HG02943 (cell line): ENCODE measurements at regions not wholly inside any gene's neighbourhood (a gene's known extent, or its start where the extent isn't known, plus 50 kb on each side); places are given as distances from the start of the nearest gene placed in this dataset.

Source experiments
- ATAC-seq: cut with Tn5 transposase; IDR thresholded peaks from one replicate; pipeline ENCODE4 v1.9.1; 2021; ENCODE audit warnings: mild to moderate bottlenecking, low read depth, moderate library complexity; ENCODE audit not compliant: unreplicated experiment

GRCh38 chr14:42378880-42379279 lies 772.2 kb downstream of the LRFN5 start:
- no peak for ATAC-seq

GRCh38 chr14:42378274-42378673 lies 771.6 kb downstream of the LRFN5 start:
- no peak for ATAC-seq

DNA sequence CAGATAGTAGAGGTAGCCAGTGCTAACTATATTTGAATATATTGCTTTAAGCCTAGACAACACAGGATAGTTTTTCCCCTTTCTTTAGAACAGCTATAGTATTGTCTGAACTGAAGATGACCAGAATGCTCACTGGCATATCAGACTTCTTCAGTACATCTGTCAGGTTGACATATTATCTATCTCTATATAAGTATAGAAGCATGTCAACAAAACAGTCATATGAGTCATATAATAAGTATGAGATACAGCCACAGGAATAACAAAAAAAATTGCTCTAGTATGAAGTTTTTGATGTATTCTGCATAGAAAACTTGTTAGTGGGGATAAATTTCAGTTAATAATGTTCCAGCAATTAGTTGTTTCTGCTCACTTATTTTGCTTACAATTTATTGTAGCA lies 767.7 kb downstream of the LRFN5 start:
- ATAC-seq: no peak

DNA sequence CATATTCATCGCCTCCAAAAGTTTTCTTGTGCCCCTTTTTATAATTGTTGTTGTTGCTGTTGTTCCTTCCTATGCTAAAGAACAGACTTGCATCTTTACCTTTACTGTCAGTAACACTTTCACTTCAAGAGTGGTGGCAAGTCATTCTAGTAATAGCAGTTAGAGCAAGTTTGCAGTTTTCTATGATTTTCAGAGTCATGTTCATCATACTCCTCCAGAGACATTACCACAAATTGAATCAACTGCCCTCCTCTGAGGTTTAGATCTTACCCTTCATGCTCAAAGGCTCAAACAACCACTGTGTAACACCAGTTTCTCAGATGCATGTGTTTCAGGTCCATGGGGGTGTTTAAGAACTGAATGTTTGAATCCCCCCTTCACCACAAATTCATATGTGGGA lies 763.4 kb downstream of the LRFN5 start:
- no peak for ATAC-seq

DNA sequence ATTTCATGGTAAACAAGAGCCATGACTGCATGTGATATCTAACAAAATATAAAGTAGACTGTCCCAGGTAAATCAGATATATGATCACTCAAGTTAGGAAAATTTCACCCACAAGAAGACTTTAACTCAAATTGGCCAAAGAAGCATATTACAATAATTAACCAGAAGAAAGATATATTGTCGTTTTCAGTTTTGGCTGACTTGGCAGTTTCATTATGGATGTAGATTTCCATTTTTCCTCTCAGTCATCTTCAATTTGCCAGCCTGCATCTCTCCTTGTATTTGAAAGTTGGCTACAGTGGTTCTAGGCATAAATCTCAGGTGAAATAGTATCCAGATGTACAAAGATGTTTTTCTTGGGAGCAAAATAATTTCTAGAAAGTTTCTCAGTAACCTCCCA lies 761.6 kb downstream of the LRFN5 start:
- no peak for ATAC-seq

DNA sequence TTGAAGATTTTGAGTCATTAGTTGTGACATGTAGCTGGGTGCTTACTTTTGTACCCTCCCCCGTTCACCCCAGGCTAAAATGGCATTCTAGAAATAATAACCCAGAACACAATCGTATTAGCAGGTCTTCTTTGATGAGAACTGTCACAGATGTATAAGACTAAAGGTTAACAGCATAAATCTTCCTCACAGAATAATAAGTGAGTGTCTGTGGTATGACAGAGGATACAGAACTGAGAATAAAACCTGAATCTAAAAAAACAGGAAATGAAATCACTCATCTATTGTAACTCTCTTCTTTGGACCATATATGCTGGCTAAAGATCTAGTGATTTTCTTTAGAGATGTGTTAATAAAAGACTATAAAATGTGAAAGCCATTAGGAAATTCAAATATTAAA lies 746.6 kb downstream of the LRFN5 start:
- peak; percentile 93 for ATAC-seq

GRCh38 chr14:42335918-42336317 lies 729.2 kb downstream of the LRFN5 start:
- ATAC-seq: no peak

DNA sequence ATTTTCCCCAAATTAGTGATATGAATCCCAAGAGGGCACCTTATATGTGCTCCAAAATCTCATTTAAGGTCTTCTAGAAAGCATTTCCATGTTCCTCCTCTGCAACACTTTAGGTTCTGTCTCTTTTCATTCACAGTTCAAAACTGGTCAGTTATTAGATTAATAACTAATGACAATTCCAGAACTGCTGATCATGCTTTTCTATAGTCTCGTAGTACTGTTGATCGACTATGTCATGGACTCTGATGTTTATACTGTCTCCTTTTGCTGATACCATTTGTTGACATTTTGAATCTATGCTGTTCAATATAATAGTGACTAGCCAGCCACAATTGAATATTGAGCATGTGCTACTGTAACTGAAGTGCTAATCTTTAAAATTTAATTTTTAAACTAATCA lies 728.3 kb downstream of the LRFN5 start:
- ATAC-seq: no peak

DNA sequence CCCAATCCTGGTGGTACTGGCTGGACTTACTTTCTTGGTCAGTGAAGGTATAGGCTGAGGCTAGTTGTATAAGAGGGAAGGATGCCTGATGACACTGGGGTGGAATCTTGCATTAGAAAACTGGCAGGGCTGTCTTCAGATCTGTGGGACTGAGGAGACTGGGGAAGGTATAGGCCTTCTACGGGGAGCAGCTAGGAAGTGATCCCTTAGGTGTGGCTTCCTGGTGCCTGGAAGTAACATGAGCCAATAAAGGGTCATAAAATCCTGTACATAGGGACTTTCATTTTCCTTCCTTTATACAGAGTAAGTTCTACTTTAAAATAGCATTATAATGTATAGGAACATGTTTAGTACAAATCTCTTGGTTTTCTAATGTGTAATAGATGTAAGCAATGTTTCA lies 716.8 kb downstream of the LRFN5 start:
- no peak for ATAC-seq

- ATAC-seq: no peak
Measured at GRCh38 chr14:42322531-42323284, 716.0 kb downstream of the LRFN5 start.

DNA sequence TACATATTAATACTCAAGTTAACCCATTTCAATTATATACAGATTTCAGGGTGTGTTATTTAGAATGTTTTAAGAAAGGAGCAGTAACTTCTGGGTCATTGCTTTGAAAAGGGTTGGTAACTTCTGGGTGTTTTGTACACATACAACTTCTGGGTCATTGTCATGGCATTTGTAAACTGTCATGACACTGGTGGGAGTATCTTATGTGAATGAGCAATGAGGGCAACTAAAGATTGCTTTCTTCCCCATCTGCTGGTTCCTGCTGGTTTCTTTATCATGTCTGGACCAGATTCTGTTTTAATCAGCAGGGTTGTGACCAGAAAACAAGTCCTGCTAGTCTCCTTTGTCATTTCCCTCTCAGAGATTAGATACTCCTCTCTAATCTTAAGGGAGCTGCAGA lies 713.3 kb downstream of the LRFN5 start:
- ATAC-seq: no peak

- ATAC-seq: no peak
Measured at GRCh38 chr14:42316693-42317092, 710.0 kb downstream of the LRFN5 start.

DNA sequence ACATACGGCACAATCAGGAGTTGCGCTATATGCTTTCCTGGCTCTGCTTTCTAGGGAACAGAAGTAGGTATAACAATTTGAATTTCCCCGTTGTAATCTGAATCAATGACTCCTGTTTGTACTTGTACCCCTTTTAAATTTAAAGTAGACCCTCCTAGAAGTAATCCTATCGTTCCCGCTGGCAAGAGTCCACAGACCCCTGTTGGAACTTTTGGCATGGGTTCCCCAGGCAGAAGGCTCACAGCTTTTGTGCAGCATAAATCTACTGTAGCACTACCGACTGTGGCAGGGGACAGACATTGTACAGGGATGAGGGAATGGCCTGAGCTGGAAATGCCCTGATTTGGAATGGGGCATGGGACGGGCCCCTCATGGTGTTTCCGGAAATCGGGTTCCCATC lies 705.2 kb downstream of the LRFN5 start:
- ATAC-seq: no peak

GRCh38 chr14:42307239-42307825 lies 700.7 kb downstream of the LRFN5 start:
- ATAC-seq: no peak

DNA sequence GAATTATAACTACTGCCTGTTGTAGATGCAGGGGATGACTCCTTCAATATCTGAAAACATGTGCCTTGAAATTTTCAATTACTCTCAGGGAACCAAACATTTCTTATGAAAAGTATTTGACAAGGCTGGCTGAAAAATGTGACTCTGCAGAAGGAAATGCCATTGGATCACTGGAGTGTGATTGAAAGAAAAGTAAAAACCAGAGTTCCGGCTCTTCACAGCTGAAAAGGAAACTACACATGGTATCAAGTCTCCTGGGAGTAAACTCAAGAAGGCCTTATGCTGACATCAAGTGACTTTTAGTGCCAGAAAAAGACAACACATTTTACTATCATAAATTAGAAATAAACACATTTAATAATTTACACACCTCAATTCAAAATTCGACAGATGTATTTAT lies 693.0 kb downstream of the LRFN5 start:
- peak; percentile 96 for ATAC-seq

DNA sequence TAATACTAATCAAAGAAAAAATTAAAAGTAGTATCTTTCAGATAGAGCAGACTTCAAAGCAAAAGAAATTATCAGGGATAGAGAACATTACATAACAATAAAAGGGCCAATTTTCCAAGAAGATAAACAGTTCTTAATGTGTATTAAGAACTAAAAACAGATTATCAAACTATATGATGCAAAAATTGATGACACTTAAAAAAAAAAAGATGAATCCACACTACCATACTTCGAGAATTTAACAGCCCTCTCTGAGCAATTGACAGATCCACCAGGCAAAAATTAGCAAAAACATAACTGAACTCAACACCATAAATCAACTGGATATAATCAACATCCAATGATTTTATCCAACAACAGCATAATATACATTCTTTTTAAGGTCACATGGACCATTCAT lies 686.5 kb downstream of the LRFN5 start:
- no peak for ATAC-seq

- ATAC-seq: no peak
Measured at GRCh38 chr14:42277840-42278239, 671.2 kb downstream of the LRFN5 start.

DNA sequence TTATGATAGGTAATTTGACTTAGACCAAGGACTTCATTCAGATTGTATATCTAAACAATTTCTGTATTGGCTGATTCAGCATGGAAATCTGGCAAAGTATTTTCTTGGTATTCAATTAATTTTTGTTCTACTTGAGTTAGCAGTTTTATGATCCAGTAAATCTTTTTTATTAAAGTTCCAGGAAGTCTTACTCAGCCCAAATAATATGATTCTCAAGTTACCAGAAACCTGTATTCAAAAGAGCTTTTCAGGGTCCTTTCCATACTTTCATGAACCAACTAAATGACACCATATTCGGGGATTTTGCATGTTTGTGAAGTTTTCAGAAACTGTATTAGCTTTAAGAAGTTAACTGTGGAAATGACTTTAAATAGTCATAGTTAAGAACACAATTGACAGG lies 662.6 kb downstream of the LRFN5 start:
- no peak for ATAC-seq

- ATAC-seq: no peak
Measured at GRCh38 chr14:42248131-42248530, 641.5 kb downstream of the LRFN5 start.

DNA sequence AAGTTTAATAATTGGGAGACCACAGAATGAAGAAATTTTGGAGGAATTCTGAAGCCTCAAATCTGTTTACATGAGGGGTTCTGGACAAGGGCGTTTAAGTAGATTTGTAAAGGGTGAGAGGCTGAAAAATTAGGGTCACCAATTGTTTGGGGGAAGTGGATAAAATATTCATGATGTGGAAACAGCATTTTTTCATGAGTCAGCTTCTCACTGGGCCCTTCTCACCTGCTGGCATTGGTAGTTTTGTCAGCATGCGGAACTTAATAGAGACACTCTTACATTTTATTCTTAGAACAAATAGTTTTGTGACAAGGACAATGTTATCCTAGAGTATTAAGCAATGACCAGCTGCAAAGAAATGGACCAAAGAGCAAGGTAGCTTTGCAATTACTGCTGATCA lies 634.4 kb downstream of the LRFN5 start:
- no peak for ATAC-seq

- no peak for ATAC-seq
Measured at GRCh38 chr14:42229976-42230375, 623.3 kb downstream of the LRFN5 start.

- ATAC-seq: no peak
Measured at GRCh38 chr14:42229294-42229693, 622.6 kb downstream of the LRFN5 start.
